ENCODE measurements at regions not wholly inside any gene's neighbourhood (a gene's known extent, or its start where the extent isn't known, plus 50 kb on each side); places are given as distances from the start of the nearest gene placed in this dataset.

DNA sequence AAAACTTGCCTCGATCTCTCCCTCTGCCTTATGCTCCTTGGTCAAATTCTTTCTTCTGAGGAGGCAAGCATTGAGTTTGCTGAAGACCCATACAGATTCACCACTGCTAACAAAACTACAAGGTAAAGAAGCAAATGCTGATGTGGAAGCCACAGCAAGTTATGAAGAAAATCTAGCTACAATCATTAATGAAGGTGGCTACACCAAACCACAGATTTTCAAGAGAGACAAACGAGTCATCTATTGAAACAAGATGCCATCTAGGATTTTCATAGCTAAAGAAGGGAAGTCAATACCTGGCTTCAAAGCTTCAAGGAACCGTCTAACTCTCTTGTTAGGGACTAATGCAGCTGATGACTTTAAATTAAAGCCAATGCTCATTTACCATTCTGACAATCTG, 203.2 kb downstream of the METTL4 start:
- TF ChIP-seq, protein P1, sequence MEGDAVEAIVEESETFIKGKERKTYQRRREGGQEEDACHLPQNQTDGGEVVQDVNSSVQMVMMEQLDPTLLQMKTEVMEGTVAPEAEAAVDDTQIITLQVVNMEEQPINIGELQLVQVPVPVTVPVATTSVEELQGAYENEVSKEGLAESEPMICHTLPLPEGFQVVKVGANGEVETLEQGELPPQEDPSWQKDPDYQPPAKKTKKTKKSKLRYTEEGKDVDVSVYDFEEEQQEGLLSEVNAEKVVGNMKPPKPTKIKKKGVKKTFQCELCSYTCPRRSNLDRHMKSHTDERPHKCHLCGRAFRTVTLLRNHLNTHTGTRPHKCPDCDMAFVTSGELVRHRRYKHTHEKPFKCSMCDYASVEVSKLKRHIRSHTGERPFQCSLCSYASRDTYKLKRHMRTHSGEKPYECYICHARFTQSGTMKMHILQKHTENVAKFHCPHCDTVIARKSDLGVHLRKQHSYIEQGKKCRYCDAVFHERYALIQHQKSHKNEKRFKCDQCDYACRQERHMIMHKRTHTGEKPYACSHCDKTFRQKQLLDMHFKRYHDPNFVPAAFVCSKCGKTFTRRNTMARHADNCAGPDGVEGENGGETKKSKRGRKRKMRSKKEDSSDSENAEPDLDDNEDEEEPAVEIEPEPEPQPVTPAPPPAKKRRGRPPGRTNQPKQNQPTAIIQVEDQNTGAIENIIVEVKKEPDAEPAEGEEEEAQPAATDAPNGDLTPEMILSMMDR (IDR thresholded peaks at IDR 0.05; ENCODE audit: insufficient read depth, low read depth, low read length), result no peak
- no peak for TF ChIP-seq EZH2 (IDR thresholded peaks at IDR 0.05; ENCODE audit: insufficient read depth, low read length)

All from astrocyte (in vitro differentiated cells and primary cell).